HepG2 (cell line): ENCODE measurements at regions not wholly inside any gene's neighbourhood (a gene's known extent, or its start where the extent isn't known, plus 50 kb on each side); places are given as distances from the start of the nearest gene placed in this dataset.

ENCODE experiments used
- ARID3A ChIP-seq: IDR thresholded peaks from 2 replicates; pipeline ENCODE4 v1.6.1; 2012; ENCODE audit warnings: low read depth, low read length, improper control_type of control experiment
- EP300 ChIP-seq, 3 experiments: sonication (generic) in 1 of 3; formaldehyde crosslinking in 1 of 3; IDR thresholded peaks; 2 replicates each; pipeline versions ENCODE4 v1.5.1 to v1.6.1; 2011 to 2020; ENCODE audit warnings: low read depth in 2 of 3, low read length in 2 of 3, borderline replicate concordance in 1 of 3, improper control_type of control experiment in 1 of 3, mild to moderate bottlenecking in 1 of 3, missing genetic modification reagents in 1 of 3, moderate library complexity in 1 of 3
- GTF3A ChIP-seq: sonication (generic); formaldehyde crosslinking; conservative IDR thresholded peaks from 2 replicates; pipeline ENCODE4 v1.4.0; 2020; ENCODE audit warnings: mild to moderate bottlenecking, missing genetic modification reagents
- MZF1 ChIP-seq: sonication (generic); formaldehyde crosslinking; IDR thresholded peaks from 2 replicates; pipeline ENCODE4 v1.8.1; 2023; ENCODE audit warnings: mild to moderate bottlenecking, missing genetic modification reagents, borderline replicate concordance
- SIN3A ChIP-seq: IDR thresholded peaks from 2 replicates; pipeline ENCODE4 v1.6.1; 2011; ENCODE audit warnings: low read depth, mild to moderate bottlenecking, control low read depth, low read length, borderline replicate concordance
- ZBTB40 ChIP-seq, 2 experiments: fragments of 450-650 bp in 1 of 2; sonication (generic) in 1 of 2; formaldehyde crosslinking in 1 of 2; IDR thresholded peaks; 2 replicates each; pipeline versions ENCODE4 v1.6.1 to v1.8.0; 2016 to 2022; ENCODE audit warnings: antibody characterized with exemption in 1 of 2, mild to moderate bottlenecking in 1 of 2, missing genetic modification reagents in 1 of 2
- ZBTB7A ChIP-seq: sonication (generic); formaldehyde crosslinking; IDR thresholded peaks from 2 replicates; pipeline ENCODE4 v1.8.0; 2022; ENCODE audit warnings: mild to moderate bottlenecking, missing genetic modification reagents
- ZNF274 ChIP-seq: sonication (generic); formaldehyde crosslinking; IDR thresholded peaks from 2 replicates; pipeline ENCODE4 v1.5.1; 2020; ENCODE audit warnings: mild to moderate bottlenecking, missing genetic modification reagents
- TF ChIP-seq, protein P1 (sequence below): sonication (generic); formaldehyde crosslinking; IDR thresholded peaks from 2 replicates; pipeline ENCODE4 v1.8.1; 2023; ENCODE audit warnings: missing genetic modification reagents, inconsistent platforms, borderline replicate concordance
- TF ChIP-seq, protein P2 (sequence below): sonication (generic); formaldehyde crosslinking; IDR thresholded peaks from 2 replicates; pipeline ENCODE4 v1.4.0; 2020; ENCODE audit warnings: mild to moderate bottlenecking, missing genetic modification reagents

- no peak for TF ChIP-seq ZNF274 (CRISPR knock-in tag)
- no peak for TF ChIP-seq ARID3A
- TF ChIP-seq, protein P1, sequence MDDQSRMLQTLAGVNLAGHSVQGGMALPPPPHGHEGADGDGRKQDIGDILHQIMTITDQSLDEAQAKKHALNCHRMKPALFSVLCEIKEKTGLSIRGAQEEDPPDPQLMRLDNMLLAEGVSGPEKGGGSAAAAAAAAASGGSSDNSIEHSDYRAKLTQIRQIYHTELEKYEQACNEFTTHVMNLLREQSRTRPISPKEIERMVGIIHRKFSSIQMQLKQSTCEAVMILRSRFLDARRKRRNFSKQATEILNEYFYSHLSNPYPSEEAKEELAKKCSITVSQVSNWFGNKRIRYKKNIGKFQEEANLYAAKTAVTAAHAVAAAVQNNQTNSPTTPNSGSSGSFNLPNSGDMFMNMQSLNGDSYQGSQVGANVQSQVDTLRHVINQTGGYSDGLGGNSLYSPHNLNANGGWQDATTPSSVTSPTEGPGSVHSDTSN (CRISPR knock-in tag) = no peak
- no peak for TF ChIP-seq GTF3A (CRISPR knock-in tag)
- no peak for TF ChIP-seq EP300 (IDR thresholded peaks at IDR 0.05; ENCODE audit: low read depth in 2 of 2, low read length in 2 of 2)
- TF ChIP-seq EP300 (CRISPR knock-in tag; IDR thresholded peaks at IDR 0.05; ENCODE audit: borderline replicate concordance) = no peak
- no peak for TF ChIP-seq ZBTB40 (IDR thresholded peaks at IDR 0.05)
- no peak for TF ChIP-seq ZBTB40 (CRISPR knock-in tag; IDR thresholded peaks at IDR 0.05)
- TF ChIP-seq, protein P2, sequence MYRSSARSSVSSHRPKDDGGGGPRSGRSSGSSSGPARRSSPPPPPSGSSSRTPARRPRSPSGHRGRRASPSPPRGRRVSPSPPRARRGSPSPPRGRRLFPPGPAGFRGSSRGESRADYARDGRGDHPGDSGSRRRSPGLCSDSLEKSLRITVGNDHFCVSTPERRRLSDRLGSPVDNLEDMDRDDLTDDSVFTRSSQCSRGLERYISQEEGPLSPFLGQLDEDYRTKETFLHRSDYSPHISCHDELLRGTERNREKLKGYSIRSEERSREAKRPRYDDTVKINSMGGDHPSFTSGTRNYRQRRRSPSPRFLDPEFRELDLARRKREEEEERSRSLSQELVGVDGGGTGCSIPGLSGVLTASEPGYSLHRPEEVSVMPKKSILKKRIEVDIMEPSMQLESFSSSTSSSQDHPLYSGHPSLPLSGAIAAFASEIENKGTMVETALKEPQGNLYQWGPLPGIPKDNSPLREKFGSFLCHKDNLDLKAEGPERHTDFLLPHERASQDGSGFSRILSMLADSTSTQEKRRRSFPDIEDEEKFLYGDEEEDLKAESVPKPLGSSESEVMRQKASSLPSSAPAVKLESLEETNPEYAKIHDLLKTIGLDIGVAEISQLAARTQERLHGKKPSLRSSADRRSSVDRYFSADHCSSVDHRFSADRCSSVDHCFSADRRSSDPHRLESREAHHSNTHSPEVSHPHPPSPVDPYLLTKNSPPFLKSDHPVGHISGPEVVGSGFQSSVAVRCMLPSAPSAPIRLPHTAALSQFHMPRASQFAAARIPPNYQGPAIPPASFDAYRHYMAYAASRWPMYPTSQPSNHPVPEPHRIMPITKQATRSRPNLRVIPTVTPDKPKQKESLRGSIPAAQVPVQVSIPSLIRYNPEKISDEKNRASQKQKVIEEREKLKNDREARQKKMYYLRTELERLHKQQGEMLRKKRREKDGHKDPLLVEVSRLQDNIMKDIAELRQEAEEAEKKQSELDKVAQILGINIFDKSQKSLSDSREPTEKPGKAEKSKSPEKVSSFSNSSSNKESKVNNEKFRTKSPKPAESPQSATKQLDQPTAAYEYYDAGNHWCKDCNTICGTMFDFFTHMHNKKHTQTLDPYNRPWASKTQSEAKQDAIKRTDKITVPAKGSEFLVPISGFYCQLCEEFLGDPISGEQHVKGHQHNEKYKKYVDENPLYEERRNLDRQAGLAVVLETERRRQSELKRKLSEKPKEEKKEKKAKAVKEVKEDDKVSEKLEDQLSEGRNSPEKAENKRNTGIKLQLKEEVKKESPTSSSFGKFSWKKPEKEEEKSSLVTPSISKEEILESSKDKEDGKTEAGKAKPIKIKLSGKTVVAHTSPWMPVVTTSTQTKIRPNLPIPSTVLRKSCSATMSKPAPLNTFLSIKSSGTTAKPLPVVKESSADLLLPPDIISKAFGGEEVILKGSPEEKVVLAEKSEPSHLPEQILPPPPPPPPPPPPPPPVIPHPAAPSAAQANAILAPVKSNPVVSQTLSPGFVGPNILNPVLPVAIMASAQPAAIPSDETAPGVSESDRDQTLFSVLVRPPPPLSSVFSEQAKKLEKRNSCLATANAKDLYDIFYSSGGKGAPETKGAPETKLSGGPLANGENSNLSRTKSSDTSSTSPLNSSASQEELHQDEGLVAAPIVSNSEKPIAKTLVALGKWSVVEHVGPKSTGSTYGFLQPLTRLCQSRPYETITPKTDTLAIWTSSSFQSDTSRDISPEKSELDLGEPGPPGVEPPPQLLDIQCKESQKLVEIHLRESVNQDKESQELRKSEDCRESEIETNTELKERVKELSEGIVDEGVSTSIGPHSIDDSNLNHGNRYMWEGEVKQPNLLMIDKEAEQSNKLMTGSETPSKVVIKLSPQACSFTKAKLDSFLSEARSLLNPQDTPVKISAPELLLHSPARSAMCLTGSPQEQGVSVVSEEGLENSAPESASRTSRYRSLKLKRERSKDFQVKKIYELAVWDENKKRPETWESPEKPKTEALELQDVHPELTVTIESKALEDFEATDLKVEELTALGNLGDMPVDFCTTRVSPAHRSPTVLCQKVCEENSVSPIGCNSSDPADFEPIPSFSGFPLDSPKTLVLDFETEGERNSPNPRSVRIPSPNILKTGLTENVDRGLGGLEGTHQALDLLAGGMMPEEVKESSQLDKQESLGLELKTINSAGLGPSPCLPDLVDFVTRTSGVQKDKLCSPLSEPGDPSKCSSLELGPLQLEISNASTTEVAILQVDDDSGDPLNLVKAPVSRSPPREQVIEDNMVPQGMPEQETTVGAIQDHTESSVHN = no peak
- TF ChIP-seq MZF1 (CRISPR knock-in tag) = no peak
- TF ChIP-seq ZBTB7A = no peak
- no peak for TF ChIP-seq SIN3A
These were observed 104.5 kb upstream of the SH3BP4 start for GRCh38 chr2:234847364-234847635.
